NT2/D1 (cell line): ENCODE measurements at regions not wholly inside any gene's neighbourhood (a gene's known extent, or its start where the extent isn't known, plus 50 kb on each side); places are given as distances from the start of the nearest gene placed in this dataset.

ENCODE experiments used
- SUZ12 ChIP-seq: IDR thresholded peaks from 2 replicates; pipeline ENCODE4 v1.6.1; 2011; ENCODE audit not compliant: insufficient read length, insufficient read depth; ENCODE audit errors: extremely low read depth
- YY1 ChIP-seq: IDR thresholded peaks from 2 replicates; pipeline ENCODE4 v1.6.1; 2011; ENCODE audit not compliant: insufficient read length, insufficient read depth
- ZNF274 ChIP-seq: IDR thresholded peaks from 2 replicates; pipeline ENCODE4 v1.6.1; 2011; ENCODE audit warnings: mild to moderate bottlenecking, low read depth, low read length

DNA sequence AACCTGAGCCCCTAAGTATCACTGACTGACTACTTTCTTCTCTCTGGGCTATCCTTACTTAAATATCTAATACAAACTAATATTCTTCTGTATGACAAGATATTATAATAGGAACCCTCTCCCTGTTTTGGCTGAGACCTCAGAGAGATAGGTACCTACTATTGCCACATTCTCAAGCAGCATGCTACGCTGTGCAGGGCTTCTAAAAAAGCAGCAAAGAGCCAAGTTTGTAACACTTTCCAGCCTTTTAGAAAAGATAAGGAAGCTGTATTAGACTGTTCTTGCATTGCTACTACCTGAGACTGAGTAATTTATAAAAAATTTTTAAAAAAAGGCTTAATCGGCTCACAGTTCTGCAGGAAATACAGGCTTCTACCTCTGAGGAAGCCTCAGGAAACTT lies 126.8 kb upstream of the ABI3BP start:
- no peak for TF ChIP-seq YY1
- no peak for TF ChIP-seq SUZ12
- no peak for TF ChIP-seq ZNF274
